ENCODE measurements at regions not wholly inside any gene's neighbourhood (a gene's known extent, or its start where the extent isn't known, plus 50 kb on each side); places are given as distances from the start of the nearest gene placed in this dataset.

DNA sequence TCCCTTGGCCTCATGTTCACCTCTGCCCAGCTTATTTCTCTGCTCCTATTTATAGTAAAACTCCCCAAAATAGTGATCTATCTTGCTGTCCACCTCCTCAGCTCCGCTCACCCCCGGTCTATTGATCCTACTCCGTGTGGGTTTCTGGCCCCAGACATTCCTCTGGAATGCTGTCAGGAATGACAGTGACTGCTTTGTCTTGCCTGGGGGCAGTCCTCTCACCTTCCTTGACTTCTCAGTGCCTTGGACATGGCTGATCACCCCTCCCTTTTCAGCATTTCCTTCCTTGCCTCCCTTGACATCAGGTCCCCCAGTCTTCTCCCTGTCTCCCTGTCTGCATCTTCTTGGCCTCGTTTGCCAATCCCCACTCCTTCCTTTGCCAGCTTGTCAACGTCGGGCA lies 108.1 kb upstream of the BACE2 start:
- POLR2A ChIA-PET (ENCODE audit: partially characterized antibody): no interaction called here
- no peaks in the 10 kb centered on the region for H3K27me3 ChIP-seq (replicated peaks in 1 of 4; ENCODE audit: control insufficient read depth in 3 of 4, extremely low read depth in 1 of 4, insufficient read depth in 3 of 4, low read length in 3 of 4)
- no peak overlapping the region for H3K23ac ChIP-seq (ENCODE audit: insufficient read length)
- no peaks in the 10 kb centered on the region for H3K79me2 ChIP-seq (ENCODE audit: control insufficient read depth in 1 of 2, insufficient read depth in 2 of 2, low read length in 2 of 2)
- no peak overlapping the region for H3K18ac ChIP-seq (ENCODE audit: extremely low read depth, low read length)
- WGBS, 2 experiments (ENCODE audit: extremely low coverage in 1 of 2, insufficient coverage in 1 of 2, insufficient read length in 1 of 2, insufficient replicate concordance in 2 of 2, low coverage in 1 of 2, low lambda C conversion rate in 2 of 2, missing lambda C conversion rate in 1 of 2): 80% methylated on average over 6 of the region's 6 CpGs; no CpG with 5 or more reads in 1 of the 2 experiments
- CTCF ChIA-PET (ENCODE audit: partially characterized antibody): no interaction called here
- no peak for DNase-seq (ENCODE audit: low read depth in 1 of 2, low spot score in 2 of 2)
- H3K27ac ChIP-seq (ENCODE audit: low read depth, low read length): no peak overlapping the region
- H3K9ac ChIP-seq (replicated peaks in 1 of 4; ENCODE audit: extremely low read depth in 1 of 4, low read depth in 3 of 4, low read length in 3 of 4): no peak overlapping the region
- no peak overlapping the region for H3K14ac ChIP-seq (ENCODE audit: insufficient read length)
- no peak for FAIRE-seq
- no peak overlapping the region; the same call in 1 of the 2 replicates for H4K8ac ChIP-seq (ENCODE audit: extremely low read depth, insufficient read depth, low read length)
- H3K4me2 ChIP-seq (ENCODE audit: insufficient read depth in 1 of 2, low read depth in 2 of 2, low read length in 2 of 2): no peak overlapping the region
- H2BK12ac ChIP-seq (ENCODE audit: low read depth, low read length): no peak overlapping the region; the same call in 1 of the 2 replicates
- H3K9me3 ChIP-seq (ENCODE audit: insufficient read depth in 2 of 2, low read depth in 1 of 2, low read length in 1 of 2): no peaks in the 10 kb centered on the region
- H4K20me1 ChIP-seq (replicated peaks in 1 of 2; ENCODE audit: control insufficient read depth in 1 of 2, insufficient read depth in 2 of 2, low read length in 2 of 2): no peaks in the 10 kb centered on the region
- H4K5ac ChIP-seq (ENCODE audit: insufficient read length, low read depth, low read length): no peak overlapping the region
- H2BK20ac ChIP-seq (ENCODE audit: low read length): no peak overlapping the region
- H3K23me2 ChIP-seq (ENCODE audit: low read depth, low read length): no peaks in the 10 kb centered on the region
- no peak overlapping the region for H3K4ac ChIP-seq (replicated peaks; ENCODE audit: insufficient read length, low read depth, low read length)
- no peak overlapping the region for H3K4me3 ChIP-seq (ENCODE audit: extremely low read depth in 1 of 4, insufficient read depth in 2 of 4, low read depth in 3 of 4, low read length in 4 of 4)
- H2AFZ ChIP-seq (ENCODE audit: low read length): no peak overlapping the region
- no peak overlapping the region for H4K91ac ChIP-seq (replicated peaks; ENCODE audit: insufficient read length, low read length)
- H2BK120ac ChIP-seq (replicated peaks; ENCODE audit: low read depth, low read length): no peak overlapping the region
- H2BK15ac ChIP-seq (ENCODE audit: low read length): no peak overlapping the region
- no peak overlapping the region for H2BK5ac ChIP-seq (ENCODE audit: low read depth, low read length)
- peaks cover 0 to 3% (median 1%) of the 10 kb centered on the region in 4 experiments; a peak in 3 of 7 replicates for H3K4me1 ChIP-seq (replicated peaks in 1 of 4; ENCODE audit: control insufficient read depth in 3 of 4, insufficient read depth in 4 of 4, low read length in 3 of 4)
- no peaks in the 10 kb centered on the region for H3K36me3 ChIP-seq (ENCODE audit: control insufficient read depth in 2 of 4, insufficient read depth in 4 of 4, low read length in 3 of 4)
- no peaks in the 10 kb centered on the region for H3K79me1 ChIP-seq (ENCODE audit: low read depth, low read length)
- H3K56ac ChIP-seq (replicated peaks; ENCODE audit: insufficient read length, low read depth, low read length): no peak overlapping the region
- no peak overlapping the region for H2AK5ac ChIP-seq (ENCODE audit: low read depth, low read length)
- TF ChIP-seq FOSL1 (IDR thresholded peaks at IDR 0.05; ENCODE audit: insufficient read depth, low read depth, low read length): no peak
- TF ChIP-seq KDM4A (IDR thresholded peaks at IDR 0.05; ENCODE audit: low read depth, low read length, severe bottlenecking): no peak
- no peak for TF ChIP-seq TAF1 (IDR thresholded peaks at IDR 0.05; ENCODE audit: low read depth, low read length)
- TF ChIP-seq, protein P1, sequence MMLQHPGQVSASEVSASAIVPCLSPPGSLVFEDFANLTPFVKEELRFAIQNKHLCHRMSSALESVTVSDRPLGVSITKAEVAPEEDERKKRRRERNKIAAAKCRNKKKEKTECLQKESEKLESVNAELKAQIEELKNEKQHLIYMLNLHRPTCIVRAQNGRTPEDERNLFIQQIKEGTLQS (IDR thresholded peaks at IDR 0.05; ENCODE audit: insufficient read depth, low read depth, low read length): no peak
- TF ChIP-seq CBX8 (IDR thresholded peaks at IDR 0.05; ENCODE audit: borderline replicate concordance, low read depth, low read length): no peak
- no peak for TF ChIP-seq CREB1 (IDR thresholded peaks at IDR 0.05)
- no peak for TF ChIP-seq RNF2 (IDR thresholded peaks at IDR 0.05; ENCODE audit: borderline replicate concordance, low read depth, low read length, missing control alignments, poor library complexity, severe bottlenecking)
- TF ChIP-seq SP2 (IDR thresholded peaks at IDR 0.05; ENCODE audit: low read length): no peak
- TF ChIP-seq, protein P2, sequence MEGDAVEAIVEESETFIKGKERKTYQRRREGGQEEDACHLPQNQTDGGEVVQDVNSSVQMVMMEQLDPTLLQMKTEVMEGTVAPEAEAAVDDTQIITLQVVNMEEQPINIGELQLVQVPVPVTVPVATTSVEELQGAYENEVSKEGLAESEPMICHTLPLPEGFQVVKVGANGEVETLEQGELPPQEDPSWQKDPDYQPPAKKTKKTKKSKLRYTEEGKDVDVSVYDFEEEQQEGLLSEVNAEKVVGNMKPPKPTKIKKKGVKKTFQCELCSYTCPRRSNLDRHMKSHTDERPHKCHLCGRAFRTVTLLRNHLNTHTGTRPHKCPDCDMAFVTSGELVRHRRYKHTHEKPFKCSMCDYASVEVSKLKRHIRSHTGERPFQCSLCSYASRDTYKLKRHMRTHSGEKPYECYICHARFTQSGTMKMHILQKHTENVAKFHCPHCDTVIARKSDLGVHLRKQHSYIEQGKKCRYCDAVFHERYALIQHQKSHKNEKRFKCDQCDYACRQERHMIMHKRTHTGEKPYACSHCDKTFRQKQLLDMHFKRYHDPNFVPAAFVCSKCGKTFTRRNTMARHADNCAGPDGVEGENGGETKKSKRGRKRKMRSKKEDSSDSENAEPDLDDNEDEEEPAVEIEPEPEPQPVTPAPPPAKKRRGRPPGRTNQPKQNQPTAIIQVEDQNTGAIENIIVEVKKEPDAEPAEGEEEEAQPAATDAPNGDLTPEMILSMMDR (IDR thresholded peaks at IDR 0.05; ENCODE audit: control extremely low read depth in 1 of 3, insufficient read depth in 1 of 3, low read depth in 1 of 3, low read length in 3 of 3): no peak
- TF ChIP-seq KDM1A (IDR thresholded peaks at IDR 0.05; ENCODE audit: borderline replicate concordance, low read length): no peak
- TF ChIP-seq CHD1 (IDR thresholded peaks at IDR 0.05; ENCODE audit: low read depth, low read length): no peak
- no peak for TF ChIP-seq PHF8 (conservative IDR thresholded peaks at IDR 0.05; ENCODE audit: low read depth, low read length)

All from H1 (cell line).